ENCODE measurements at regions not wholly inside any gene's neighbourhood (a gene's known extent, or its start where the extent isn't known, plus 50 kb on each side); places are given as distances from the start of the nearest gene placed in this dataset.

GRCh38 chr5:9877488-9877887 is 247.3 kb upstream of the TAS2R1 start:
- no peak for TF ChIP-seq TCF4 (CRISPR knock-in tag; IDR thresholded peaks at IDR 0.05; ENCODE audit: borderline replicate concordance)
- TF ChIP-seq ZNF565 (CRISPR knock-in tag; conservative IDR thresholded peaks at IDR 0.05; ENCODE audit: low read depth), result no peak
- TF ChIP-seq RARB (CRISPR knock-in tag; IDR thresholded peaks at IDR 0.05), result no peak
- no peak for TF ChIP-seq ZNF8 (CRISPR knock-in tag; IDR thresholded peaks at IDR 0.05)
- no peak for TF ChIP-seq GLIS3 (CRISPR knock-in tag; IDR thresholded peaks at IDR 0.05)
- no peak for TF ChIP-seq PATZ1 (CRISPR knock-in tag; IDR thresholded peaks at IDR 0.05; ENCODE audit: borderline replicate concordance)
- TF ChIP-seq POU6F1 (CRISPR knock-in tag; IDR thresholded peaks at IDR 0.05; ENCODE audit: borderline replicate concordance, low read depth), result no peak
- TF ChIP-seq ISL1 (CRISPR knock-in tag; IDR thresholded peaks at IDR 0.05), result no peak
- no peak for TF ChIP-seq ARNTL (CRISPR knock-in tag; IDR thresholded peaks at IDR 0.05; ENCODE audit: borderline replicate concordance, low read depth)
- TF ChIP-seq ZFP3 (CRISPR knock-in tag; IDR thresholded peaks at IDR 0.05), result no peak
- TF ChIP-seq ZFP30 (CRISPR knock-in tag; IDR thresholded peaks at IDR 0.05), result no peak

All from SK-N-SH treated with all-trans-retinoic acid at 6 μM for 48 hours (cell line).